GM18909 (cell line): ENCODE measurements at regions not wholly inside any gene's neighbourhood (a gene's known extent, or its start where the extent isn't known, plus 50 kb on each side); places are given as distances from the start of the nearest gene placed in this dataset.
"Not testable (repeated sequence)": the region's sequence is repeated elsewhere in the genome, so short reads cannot be mapped to it uniquely, and the experiment has no call there.

ENCODE experiments used
- ATAC-seq: cut with Tn5 transposase; IDR thresholded peaks from one replicate; pipeline ENCODE4 v1.9.1; 2021; ENCODE audit warnings: mild to moderate bottlenecking; ENCODE audit not compliant: unreplicated experiment, poor library complexity

GRCh38 chrX:78822157-78822690 lies 74.7 kb downstream of the LPAR4 start:
- no peak for ATAC-seq

- ATAC-seq = no peak
Observed at GRCh38 chrX:78831523-78831922, 84.0 kb downstream of the LPAR4 start.

- ATAC-seq = peak; percentile 84
Observed at GRCh38 chrX:78838709-78839108, 91.2 kb downstream of the LPAR4 start.

- no peak for ATAC-seq
Observed at GRCh38 chrX:78839711-78840110, 92.2 kb downstream of the LPAR4 start.

- ATAC-seq = not testable (repeated sequence)
Observed at GRCh38 chrX:78844218-78844617, 96.7 kb downstream of the LPAR4 start.

- ATAC-seq = not testable (repeated sequence)
Observed at GRCh38 chrX:78881248-78881647, 63.9 kb upstream of the P2RY10 start.

- ATAC-seq = no peak
Observed at GRCh38 chrX:78886550-78886949, 58.6 kb upstream of the P2RY10 start.
